Spleen (tissue), 7 donors: ENCODE measurements at regions not wholly inside any gene's neighbourhood (a gene's known extent, or its start where the extent isn't known, plus 50 kb on each side); places are given as distances from the start of the nearest gene placed in this dataset.

Source experiments
- CTCF ChIP-seq, 11 experiments: fragments of 200-600 bp in 7 of 11; fragments of 450-650 bp in 4 of 11; sonication (generic) in 4 of 11; IDR thresholded peaks in 8 of 11; conservative IDR thresholded peaks in 3 of 11; 1 replicate in 7 of 11; 2 replicates in 4 of 11; pipeline versions ENCODE4 v1.4.0 to v1.8.0; 2016 to 2021; ENCODE audit warnings: antibody characterized with exemption in 11 of 11, inconsistent platforms in 4 of 11, mild to moderate bottlenecking in 1 of 11
- POLR2A ChIP-seq, 3 donors: fragments of 450-650 bp; IDR thresholded peaks; one replicate each; pipeline ENCODE4 v1.5.1; 2017; ENCODE audit warnings: antibody characterized with exemption in 3 of 3, mild to moderate bottlenecking in 1 of 3
- POLR2AphosphoS5 ChIP-seq, 3 donors: sonication (generic); formaldehyde crosslinking; IDR thresholded peaks; one replicate each; pipeline ENCODE4 v1.5.1; 2017; ENCODE audit warnings: antibody characterized with exemption in 3 of 3
- donor health status: DM: no; HTN: no; CAD: no; lungs with moderate emphysema.
- donor health status: DM: no; HTN: no; CAD: no.
- donor health status: DM: no; HTN: no; CAD: no.

- TF ChIP-seq CTCF (IDR thresholded peaks at IDR 0.05 in 8 of 11, conservative IDR thresholded peaks at IDR 0.05 in 3 of 11) (no peak), POLR2AphosphoS5 (IDR thresholded peaks at IDR 0.05) (no peak), POLR2A (IDR thresholded peaks at IDR 0.05) (no peak)
Measured at GRCh38 chr5:5884593-5884992, 462.1 kb downstream of the ICE1 start.
